ENCODE measurements at regions not wholly inside any gene's neighbourhood (a gene's known extent, or its start where the extent isn't known, plus 50 kb on each side); places are given as distances from the start of the nearest gene placed in this dataset.

GRCh38 chr22:48585916-48586798 is 1241.5 kb downstream of the BRD1 start:
- no peak for DNase-seq

GRCh38 chr22:48584170-48584569 is 1243.5 kb downstream of the BRD1 start:
- no peak for DNase-seq

GRCh38 chr22:48581796-48582469 is 1245.7 kb downstream of the BRD1 start:
- no peak for DNase-seq

- no peak for DNase-seq
These were observed 1246.4 kb downstream of the BRD1 start for GRCh38 chr22:48581205-48581766.

GRCh38 chr22:48580481-48580970 is 1247.1 kb downstream of the BRD1 start:
- DNase-seq = no peak

- DNase-seq = no peak
These were observed 1247.8 kb downstream of the BRD1 start for GRCh38 chr22:48579928-48580309.

- DNase-seq = no peak
These were observed 1248.4 kb downstream of the BRD1 start for GRCh38 chr22:48579043-48579927.

- no peak for DNase-seq
These were observed 1249.3 kb downstream of the BRD1 start for GRCh38 chr22:48578138-48579042.

- DNase-seq = no peak
These were observed 1250.0 kb downstream of the BRD1 start for GRCh38 chr22:48577691-48578090.

GRCh38 chr22:48577014-48577690 is 1250.5 kb downstream of the BRD1 start:
- DNase-seq = no peak

GRCh38 chr22:48576333-48577013 is 1251.2 kb downstream of the BRD1 start:
- no peak for DNase-seq

GRCh38 chr22:48575618-48576332 is 1251.9 kb downstream of the BRD1 start:
- DNase-seq = no peak

GRCh38 chr22:48574776-48575617 is 1252.7 kb downstream of the BRD1 start:
- DNase-seq = no peak

- no peak for DNase-seq
These were observed 1253.9 kb downstream of the BRD1 start for GRCh38 chr22:48573766-48574165.

- DNase-seq = no peak
These were observed 1254.7 kb downstream of the BRD1 start for GRCh38 chr22:48572951-48573350.

- DNase-seq = no peak
These were observed 1256.8 kb downstream of the BRD1 start for GRCh38 chr22:48570912-48571311.

GRCh38 chr22:48569476-48570233 is 1258.0 kb downstream of the BRD1 start:
- DNase-seq = no peak
